Fibroblast of lung (primary cell): ENCODE measurements at regions not wholly inside any gene's neighbourhood (a gene's known extent, or its start where the extent isn't known, plus 50 kb on each side); places are given as distances from the start of the nearest gene placed in this dataset.
"Not testable (repeated sequence)": the region's sequence is repeated elsewhere in the genome, so short reads cannot be mapped to it uniquely, and the experiment has no call there.

Experiments
- CTCF ChIP-seq, 2 donors: IDR thresholded peaks in 1 of 2; conservative IDR thresholded peaks in 1 of 2; 1 replicate in 1 of 2; 2 replicates in 1 of 2; pipeline ENCODE4 v1.5.1; 2011 to 2012; ENCODE audit warnings: low read length in 2 of 2, control low read depth in 1 of 2, inconsistent platforms in 1 of 2, low read depth in 1 of 2, mild to moderate bottlenecking in 1 of 2
- EZH2 ChIP-seq: IDR thresholded peaks from 2 replicates; pipeline ENCODE4 v1.5.1; 2012; ENCODE audit warnings: low read length, control low read depth, mild to moderate bottlenecking; ENCODE audit errors: missing control alignments

DNA sequence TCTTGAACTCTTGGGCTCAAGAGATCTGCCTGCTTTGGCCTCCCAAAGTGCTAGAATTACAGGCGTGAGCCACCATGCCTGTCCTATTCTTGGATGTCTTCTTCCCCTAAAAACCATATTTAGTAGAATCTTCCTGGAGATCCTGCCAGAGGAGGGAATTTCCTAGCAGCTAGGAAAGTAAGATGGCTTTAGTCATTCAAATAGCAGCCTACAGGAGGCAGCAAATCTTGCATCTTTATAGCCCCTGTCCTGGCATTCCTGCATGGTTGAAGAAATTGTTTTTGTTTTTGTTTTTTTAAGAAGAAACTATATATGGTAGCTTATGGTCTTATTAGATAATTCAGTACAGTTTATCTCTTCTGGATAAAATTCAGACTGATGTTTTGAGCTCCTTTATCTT lies 83.2 kb upstream of the AGTPBP1 start:
- peak; percentile 40 to 49 for TF ChIP-seq CTCF (conservative IDR thresholded peaks at IDR 0.05 in 1 of 2, IDR thresholded peaks at IDR 0.05 in 1 of 2; ENCODE audit: low read depth in 1 of 2, low read length in 2 of 2)
- TF ChIP-seq EZH2 = not testable (repeated sequence)
